ENCODE measurements at regions not wholly inside any gene's neighbourhood (a gene's known extent, or its start where the extent isn't known, plus 50 kb on each side); places are given as distances from the start of the nearest gene placed in this dataset.

DNA sequence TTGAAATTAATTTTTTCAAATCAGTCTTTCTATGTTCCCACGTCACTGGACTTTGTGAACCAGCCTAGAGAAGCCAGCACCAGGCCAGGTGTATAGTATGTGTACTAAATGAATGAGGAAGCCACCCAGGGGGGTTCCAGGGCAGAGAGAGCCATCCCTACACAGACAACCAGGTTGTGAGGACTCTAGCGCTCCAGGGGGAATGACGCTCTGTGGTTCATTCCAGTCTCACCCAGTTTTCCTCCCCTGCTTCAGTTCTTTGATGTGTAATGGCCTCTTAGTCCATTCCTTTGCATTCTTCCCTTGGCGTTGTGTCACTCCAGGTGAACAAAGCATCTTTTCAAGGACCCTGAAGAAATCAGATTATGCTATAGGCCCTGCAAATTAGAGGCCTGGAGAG is 330.6 kb downstream of the NSG2 start:
- DNase-seq (ENCODE audit: low read depth): no peak

GRCh38 chr5:174376726-174377373 is 331.3 kb downstream of the NSG2 start:
- no peak for DNase-seq (ENCODE audit: low read depth)

- no peak for DNase-seq (ENCODE audit: low read depth)
Measured at GRCh38 chr5:174378121-174378874, 332.8 kb downstream of the NSG2 start.

DNA sequence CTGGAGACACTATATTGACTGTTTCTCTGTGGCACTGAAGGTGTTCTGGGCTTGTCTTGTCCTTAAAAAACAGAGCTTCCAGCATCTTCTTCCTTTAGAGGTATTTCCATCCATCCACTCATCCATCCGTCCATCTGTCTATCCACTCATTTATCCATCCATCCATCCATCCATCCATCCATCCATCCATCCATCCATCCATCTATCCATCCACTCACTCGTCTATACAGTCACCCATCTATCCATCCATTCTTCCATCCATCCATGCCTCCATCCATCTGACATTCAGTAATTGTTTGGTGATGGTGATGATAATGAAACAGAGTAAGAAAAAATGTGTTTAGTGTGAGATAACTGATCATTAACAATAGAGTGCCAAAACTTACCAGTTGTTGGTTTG is 334.8 kb downstream of the NSG2 start:
- no peak for DNase-seq (ENCODE audit: low read depth)

DNA sequence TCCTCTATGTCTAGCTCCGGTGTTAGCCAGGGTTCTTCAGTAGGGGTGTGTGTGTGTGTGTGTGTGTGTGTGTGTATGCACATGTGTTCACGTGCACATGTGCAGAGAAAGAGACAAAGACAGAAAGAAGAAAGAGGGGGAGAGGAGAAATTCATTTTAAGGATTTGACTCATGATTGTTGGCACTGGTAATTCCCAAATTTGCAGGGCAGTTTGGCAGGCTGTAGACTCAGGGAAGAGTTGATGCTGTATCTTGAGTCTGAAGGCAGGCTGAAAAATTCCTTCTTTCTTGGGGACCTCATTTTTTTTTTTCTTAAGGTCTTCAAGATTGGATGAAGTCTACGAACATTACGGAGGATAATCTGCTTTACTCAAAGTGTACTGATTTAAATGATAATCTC is 335.7 kb downstream of the NSG2 start:
- DNase-seq (ENCODE audit: low read depth): no peak

- no peak for DNase-seq (ENCODE audit: low read depth)
Measured at GRCh38 chr5:174383210-174384167, 338.0 kb downstream of the NSG2 start.

GRCh38 chr5:174384509-174384947 is 339.0 kb downstream of the NSG2 start:
- DNase-seq (ENCODE audit: low read depth): no peak

GRCh38 chr5:174386306-174386705 is 338.1 kb upstream of the MSX2 start:
- DNase-seq (ENCODE audit: low read depth): no peak

DNA sequence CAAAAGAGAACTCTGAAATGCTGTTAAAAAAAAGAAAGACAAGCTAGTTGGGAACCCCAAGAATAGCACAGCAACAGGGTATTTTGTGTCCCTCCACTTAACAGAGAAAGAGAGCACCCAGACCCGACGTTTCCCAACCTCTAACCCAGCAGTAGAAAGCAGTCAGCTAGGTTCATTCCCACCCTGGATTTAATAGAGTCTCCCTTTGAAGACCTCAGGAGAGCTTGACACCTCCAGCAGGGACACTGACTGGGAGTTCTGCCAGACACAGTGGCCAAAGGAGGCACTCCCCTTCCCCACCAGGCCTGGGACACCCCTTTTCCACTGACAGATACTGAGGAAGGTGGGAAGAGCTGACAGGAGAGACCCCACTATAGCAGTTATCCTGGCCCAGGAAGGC is 337.5 kb upstream of the MSX2 start:
- no peak for DNase-seq (ENCODE audit: low read depth)

DNA sequence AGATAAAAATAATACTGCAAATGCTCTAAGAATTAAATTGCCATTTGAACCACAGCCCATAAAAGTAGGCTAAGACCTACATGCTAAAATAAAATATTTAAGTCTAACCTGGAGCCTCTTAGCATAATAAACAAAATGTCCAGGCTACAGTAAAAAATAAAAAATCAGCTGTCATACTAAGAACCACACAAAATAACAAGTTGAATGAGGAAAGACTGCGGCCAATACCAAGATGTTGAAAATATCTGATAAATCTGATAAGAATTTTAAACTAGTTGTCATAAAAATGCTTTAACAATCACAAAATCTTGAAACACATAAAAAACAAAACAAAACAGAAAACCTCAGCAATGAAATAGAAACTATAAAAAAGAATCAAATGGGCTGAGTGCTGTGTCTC is 336.9 kb upstream of the MSX2 start:
- no peak for DNase-seq (ENCODE audit: low read depth)

DNA sequence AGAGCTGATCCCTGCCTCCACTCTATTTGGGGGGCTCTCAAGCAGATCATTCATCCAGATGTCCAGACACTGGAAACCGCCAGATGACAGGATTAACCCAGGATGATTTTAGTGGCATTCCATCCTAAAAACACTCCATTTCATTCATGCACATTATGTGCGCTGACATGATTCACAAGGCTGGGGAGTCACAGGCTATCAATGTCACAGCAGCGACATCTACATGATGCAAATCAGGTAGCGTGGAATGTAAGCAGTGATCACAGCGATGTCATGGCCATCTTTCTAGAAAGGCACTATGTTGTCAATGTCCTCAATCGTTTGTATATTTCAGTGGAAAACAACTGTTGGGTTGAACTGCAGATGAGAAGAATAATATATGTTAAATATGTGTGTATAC is 331.5 kb upstream of the MSX2 start:
- DNase-seq (ENCODE audit: low read depth): no peak

DNA sequence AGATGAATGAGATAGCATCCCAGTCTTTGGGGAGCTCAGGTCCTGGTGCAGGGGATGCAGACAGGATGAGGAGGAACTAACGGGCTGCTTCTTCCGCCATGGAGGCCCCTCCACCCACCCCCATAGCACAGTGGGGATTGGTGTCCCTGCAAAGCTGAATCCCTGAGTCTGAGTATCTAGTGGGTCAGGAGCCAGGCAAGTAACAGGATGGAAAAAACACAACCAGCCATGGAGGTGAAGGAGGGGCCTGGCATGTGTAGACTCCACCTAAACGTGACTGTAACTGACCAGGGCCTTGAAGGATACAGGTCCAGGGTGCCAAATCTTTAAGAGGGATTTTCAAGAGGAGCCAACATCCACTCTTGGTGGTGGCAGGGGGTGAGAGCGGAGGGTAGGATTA is 327.8 kb upstream of the MSX2 start:
- no peak for DNase-seq (ENCODE audit: low read depth)

GRCh38 chr5:174397206-174397605 is 327.2 kb upstream of the MSX2 start:
- no peak for DNase-seq (ENCODE audit: low read depth)

DNA sequence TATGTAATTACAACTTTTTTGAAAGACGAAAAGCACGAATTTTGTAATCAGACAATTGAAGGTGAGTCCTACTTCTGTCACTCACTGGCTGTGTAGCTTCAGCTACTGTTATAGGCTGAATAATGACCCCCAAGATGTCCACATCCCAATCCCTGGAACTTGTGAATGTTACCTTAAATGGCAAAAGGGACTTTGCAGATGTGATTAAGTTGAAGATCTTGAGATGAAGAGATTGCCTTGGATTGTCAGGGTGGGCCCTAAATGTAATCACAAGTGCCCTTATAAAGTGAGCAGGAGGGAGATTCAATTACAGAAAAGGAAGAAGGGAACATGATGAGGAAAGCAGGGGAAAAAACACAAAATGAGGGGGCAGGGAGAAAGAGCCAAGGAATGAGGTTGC is 326.2 kb upstream of the MSX2 start:
- no peak for DNase-seq (ENCODE audit: low read depth)

DNA sequence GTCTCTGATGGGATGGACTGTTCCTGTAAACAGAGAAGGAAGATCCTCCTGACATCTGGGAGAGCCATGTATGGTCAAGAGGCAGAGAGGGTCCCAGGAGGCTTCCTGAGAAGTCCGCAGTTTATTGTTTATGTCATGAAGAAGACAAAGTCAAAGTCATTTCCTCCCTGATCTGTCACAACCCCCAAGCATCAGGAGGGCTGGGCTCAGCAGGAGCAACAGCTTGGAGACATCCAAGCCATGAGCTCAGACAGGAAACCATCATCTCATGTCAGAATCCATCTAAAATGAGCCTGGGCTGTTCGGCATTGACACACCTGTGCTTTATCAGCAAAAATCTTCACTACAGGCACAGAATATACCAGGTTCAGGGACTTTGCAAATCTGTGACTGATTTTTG is 325.0 kb upstream of the MSX2 start:
- DNase-seq (ENCODE audit: low read depth): no peak

DNA sequence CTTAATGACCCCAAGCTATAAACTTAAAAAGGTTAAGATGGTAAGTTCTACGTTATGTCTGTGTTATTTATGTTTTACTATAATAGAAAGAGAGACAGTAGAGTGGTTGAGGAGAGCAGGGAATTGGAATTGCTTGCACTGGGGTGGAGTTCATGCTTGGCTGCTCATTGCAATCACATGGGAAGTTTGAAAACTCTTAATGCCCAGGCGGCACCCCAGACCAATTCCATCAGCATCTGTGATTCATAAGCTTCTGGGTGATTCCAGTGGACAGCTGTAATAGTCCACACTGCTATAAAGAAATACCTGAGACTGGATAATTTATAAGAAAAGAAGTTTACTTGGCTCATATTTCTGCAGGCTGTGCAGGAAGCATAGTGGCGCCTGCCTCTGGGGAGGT is 323.9 kb upstream of the MSX2 start:
- no peak for DNase-seq (ENCODE audit: low read depth)

DNA sequence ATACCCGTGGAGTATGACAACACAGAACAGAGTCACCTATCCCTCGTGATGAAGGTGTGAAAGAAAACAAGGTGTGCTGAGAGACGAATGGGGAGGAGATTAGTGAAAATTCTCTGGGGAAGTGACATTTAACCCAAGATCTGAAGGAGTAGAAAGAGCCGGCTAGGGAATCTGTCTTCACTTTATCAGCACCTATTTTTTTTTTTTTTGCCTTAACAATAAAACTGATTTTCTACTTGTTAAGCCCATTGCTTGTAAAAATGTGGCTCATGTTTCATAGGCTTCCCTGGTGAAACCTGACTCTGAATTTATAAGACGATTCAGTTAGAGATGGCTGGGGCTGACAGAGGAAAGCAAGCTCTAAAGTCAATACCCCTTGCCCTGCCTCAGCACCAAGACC is 322.6 kb upstream of the MSX2 start:
- no peak for DNase-seq (ENCODE audit: low read depth)

DNA sequence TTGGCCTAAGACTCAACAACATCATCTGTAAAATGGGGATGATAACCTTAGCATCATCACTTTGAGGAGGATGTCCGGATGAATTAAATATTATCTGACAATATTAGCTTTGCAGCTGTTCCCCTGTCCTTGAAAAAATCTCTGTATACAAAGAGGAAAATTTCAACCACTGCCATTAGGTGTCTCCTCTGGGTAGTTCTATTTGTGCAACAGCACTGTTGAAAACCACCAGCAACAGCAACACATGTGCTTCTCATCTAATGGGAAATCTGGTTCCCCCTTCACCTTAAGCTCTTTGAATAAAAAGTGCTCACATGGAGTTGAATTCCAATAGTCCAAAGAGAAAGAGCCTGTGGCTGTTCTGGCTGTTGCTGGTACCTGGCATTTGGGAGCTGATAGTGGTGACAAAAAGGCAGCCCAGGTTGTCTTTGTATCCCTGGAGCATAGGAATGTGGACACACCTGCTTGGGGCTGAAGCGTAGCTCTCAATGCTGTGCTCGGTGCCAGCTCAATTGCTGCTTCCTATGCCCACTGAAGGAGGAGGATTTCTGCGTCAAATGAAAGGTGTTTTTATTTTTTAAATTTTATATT is 322.1 kb upstream of the MSX2 start:
- DNase-seq (ENCODE audit: low read depth): no peak

DNA sequence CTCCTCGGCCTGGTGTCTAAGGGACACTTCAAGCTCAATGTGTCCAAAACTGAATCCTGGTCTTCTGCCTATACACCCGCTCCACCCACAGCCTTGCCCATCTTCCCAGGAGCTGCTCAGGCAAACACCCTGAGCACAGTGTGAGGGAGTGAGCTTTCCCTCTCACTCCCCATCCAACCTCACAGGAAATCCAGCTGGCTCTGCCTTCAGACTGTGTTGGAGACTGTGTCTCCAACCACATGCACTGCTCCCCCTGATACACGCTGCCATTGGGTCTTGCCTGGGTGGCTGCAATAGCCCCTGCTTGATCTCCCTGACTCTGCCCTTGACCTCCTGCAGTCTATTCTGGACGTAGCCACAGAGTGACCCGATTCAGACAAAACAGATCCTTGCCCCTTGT is 319.5 kb upstream of the MSX2 start:
- DNase-seq (ENCODE audit: low read depth): no peak

GRCh38 chr5:174409070-174409469 is 315.3 kb upstream of the MSX2 start:
- DNase-seq (ENCODE audit: low read depth): no peak

GRCh38 chr5:174409971-174410370 is 314.4 kb upstream of the MSX2 start:
- DNase-seq (ENCODE audit: low read depth): no peak

Measured in T follicular helper cell (primary cell).